Activated naive CD8-positive, alpha-beta T cell treated with anti-CD3 and anti-CD28 coated beads, Interleukin-2, amount 50 U/mL, for 24 hours (primary cell): ENCODE measurements at regions not wholly inside any gene's neighbourhood (a gene's known extent, or its start where the extent isn't known, plus 50 kb on each side); places are given as distances from the start of the nearest gene placed in this dataset.

Source experiments
- ATAC-seq: fragments of 150-1000 bp; cut with Tn5 transposase; one replicate; pipeline ENCODE4 v1.10.0; 2021
- DNase-seq: peaks from one replicate; pipeline ENCODE4 v3.0.0; 2021
- H3K27ac Mint-ChIP-seq: one replicate; pipeline ENCODE4 v1.8.0; 2021; ENCODE audit warnings: mild to moderate bottlenecking, mixed read lengths
- H3K27me3 Mint-ChIP-seq: one replicate; pipeline ENCODE4 v1.8.0; 2021; ENCODE audit warnings: mixed read lengths
- H3K36me3 Mint-ChIP-seq: one replicate; pipeline ENCODE4 v1.8.0; 2021; ENCODE audit warnings: low read depth, mixed read lengths
- H3K4me1 Mint-ChIP-seq: one replicate; pipeline ENCODE4 v1.8.0; 2021; ENCODE audit warnings: mixed read lengths
- H3K4me3 Mint-ChIP-seq: one replicate; pipeline ENCODE4 v1.8.0; 2021; ENCODE audit warnings: mild to moderate bottlenecking, moderate library complexity, mixed read lengths
- H3K9me3 Mint-ChIP-seq: one replicate; pipeline ENCODE4 v1.8.0; 2021; ENCODE audit warnings: mixed read lengths

DNA sequence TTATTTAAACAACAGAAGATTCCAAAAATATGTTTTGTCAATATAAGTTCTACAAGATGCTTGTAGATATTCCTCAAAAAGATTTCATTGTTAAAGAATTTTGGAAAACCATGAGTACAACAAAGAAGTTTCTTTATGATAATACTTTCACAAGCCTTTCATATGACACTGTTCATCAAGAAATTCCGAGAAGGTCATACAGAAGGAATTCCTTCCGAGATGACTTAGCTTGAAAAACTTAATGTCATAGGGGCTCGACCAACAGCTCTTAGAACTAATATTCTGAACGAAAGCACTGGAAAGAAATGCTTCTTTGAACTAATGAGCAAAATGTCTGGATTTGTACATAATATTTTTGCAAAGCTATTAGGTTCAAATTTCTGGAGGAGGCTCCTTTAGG, 403.4 kb downstream of the KLF5 start:
- H3K4me3 Mint-ChIP-seq: no peak overlapping the region
- H3K36me3 Mint-ChIP-seq: no peaks in the 10 kb centered on the region
- no peak for ATAC-seq
- no peak for DNase-seq
- no peaks in the 10 kb centered on the region for H3K4me1 Mint-ChIP-seq
- no peak overlapping the region for H3K27ac Mint-ChIP-seq
- no peaks in the 10 kb centered on the region for H3K27me3 Mint-ChIP-seq
- H3K9me3 Mint-ChIP-seq: no peaks in the 10 kb centered on the region

DNA sequence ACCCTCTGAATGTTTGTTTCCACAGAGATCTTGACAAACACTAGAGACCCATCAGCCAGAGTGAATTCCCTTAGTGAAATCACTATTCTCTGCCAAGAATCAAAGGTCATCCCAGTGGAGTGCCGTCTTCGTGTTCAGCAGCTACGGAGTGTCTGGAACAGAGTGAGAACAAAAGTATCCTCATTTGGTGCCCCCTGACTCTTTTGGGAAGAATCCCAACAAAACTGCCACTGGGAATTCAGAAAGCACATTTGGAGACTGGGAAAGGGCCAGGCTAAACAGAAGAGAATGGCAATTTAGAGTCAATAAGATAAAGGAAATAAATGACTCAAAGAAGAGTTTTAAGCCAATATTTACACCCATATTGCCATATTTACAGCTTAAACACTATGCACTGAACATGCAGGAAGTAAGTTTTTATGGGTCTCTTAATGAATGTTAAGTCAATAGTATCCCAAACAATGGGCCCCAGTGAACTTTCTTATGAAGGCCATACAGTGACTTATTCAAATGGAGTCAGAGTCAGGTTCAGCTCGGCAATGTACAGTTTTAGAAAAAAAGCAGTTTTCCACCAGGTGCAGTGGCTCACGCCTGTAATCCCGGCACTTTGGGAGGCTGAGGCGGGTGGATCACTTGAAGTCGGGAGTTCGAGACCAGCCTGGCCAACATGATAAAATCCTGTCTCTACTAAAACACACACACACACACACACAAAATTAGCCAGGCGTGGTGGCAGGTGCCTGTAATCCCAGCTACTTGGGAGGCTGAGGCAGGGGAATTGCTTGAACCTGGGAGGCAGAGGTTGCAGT, 392.6 kb downstream of the KLF5 start:
- Mint-ChIP-seq H3K36me3 (no peaks in the 10 kb centered on the region), H3K9me3 (no peaks in the 10 kb centered on the region), H3K4me1 (peaks cover 1% of the 10 kb centered on the region), H3K27ac (no peak overlapping the region), H3K27me3 (no peaks in the 10 kb centered on the region), H3K4me3 (no peak overlapping the region)
- DNase-seq: no peak
- no peak for ATAC-seq

DNA sequence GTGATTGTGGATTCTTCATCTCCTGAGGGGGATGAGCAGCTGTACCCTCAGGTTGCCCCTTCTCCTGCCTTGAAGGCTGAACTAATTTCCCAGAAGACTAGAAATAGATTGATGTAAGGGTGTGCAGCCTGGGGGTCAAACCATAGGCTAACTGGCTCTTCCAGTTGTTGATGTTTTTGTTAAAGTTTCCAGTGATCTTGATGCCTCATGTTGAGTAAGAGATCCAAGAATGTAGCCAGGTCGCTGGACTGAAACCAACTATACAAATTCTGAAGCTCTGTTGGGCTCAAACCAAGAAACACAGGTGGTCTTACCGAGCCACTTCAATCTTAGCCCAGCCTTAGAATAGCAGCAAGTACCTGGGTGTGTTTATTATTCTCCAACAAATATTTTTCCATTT, 391.8 kb downstream of the KLF5 start:
- H3K4me3 Mint-ChIP-seq: no peak overlapping the region
- no peaks in the 10 kb centered on the region for H3K36me3 Mint-ChIP-seq
- no peaks in the 10 kb centered on the region for H3K27me3 Mint-ChIP-seq
- DNase-seq: no peak
- peaks cover 1% of the 10 kb centered on the region for H3K4me1 Mint-ChIP-seq
- no peaks in the 10 kb centered on the region for H3K9me3 Mint-ChIP-seq
- H3K27ac Mint-ChIP-seq: no peak overlapping the region
- ATAC-seq: no peak

GRCh38 chr13:73449252-73449651, 390.4 kb downstream of the KLF5 start:
- Mint-ChIP-seq H3K4me3 (no peak overlapping the region), H3K9me3 (no peaks in the 10 kb centered on the region), H3K36me3 (no peaks in the 10 kb centered on the region), H3K27me3 (no peaks in the 10 kb centered on the region), H3K27ac (no peak overlapping the region), H3K4me1 (peaks cover 1% of the 10 kb centered on the region)
- ATAC-seq: no peak
- no peak for DNase-seq

DNA sequence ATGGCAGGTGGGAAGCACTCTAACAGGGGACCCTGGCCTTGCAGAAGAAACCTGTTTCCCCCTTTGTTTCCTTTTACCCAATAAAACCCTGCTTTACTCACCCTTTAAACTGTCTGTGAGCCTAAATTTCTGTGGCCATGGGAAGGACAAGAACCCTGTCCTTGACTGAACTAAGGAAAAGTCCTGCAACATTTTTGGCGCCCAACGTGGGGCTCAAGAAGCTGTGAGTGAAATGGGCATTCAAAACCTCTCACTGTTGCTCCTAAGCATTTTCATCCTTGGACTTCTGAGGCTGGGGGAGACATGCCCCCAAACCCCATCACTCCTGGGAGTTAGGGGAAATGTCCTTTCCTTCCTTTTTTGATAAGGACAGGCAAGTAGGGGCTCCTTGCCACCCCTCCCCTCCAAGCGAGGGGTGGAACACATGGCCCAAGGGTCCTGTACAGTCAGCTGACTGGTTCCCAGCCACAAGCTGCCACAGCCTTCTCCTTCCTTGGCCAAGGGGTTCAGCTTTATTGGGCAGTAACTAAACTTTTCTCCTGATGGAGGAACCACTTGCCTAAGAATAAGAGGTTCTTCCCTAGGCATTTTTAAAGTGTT, 381.6 kb downstream of the KLF5 start:
- peaks cover 30% of the 10 kb centered on the region for H3K9me3 Mint-ChIP-seq
- no peaks in the 10 kb centered on the region for H3K4me1 Mint-ChIP-seq
- peak; percentile 14 for DNase-seq
- no peaks in the 10 kb centered on the region for H3K27me3 Mint-ChIP-seq
- H3K36me3 Mint-ChIP-seq: peaks cover 4% of the 10 kb centered on the region
- ATAC-seq: no peak
- no peak overlapping the region for H3K27ac Mint-ChIP-seq
- no peak overlapping the region for H3K4me3 Mint-ChIP-seq

DNA sequence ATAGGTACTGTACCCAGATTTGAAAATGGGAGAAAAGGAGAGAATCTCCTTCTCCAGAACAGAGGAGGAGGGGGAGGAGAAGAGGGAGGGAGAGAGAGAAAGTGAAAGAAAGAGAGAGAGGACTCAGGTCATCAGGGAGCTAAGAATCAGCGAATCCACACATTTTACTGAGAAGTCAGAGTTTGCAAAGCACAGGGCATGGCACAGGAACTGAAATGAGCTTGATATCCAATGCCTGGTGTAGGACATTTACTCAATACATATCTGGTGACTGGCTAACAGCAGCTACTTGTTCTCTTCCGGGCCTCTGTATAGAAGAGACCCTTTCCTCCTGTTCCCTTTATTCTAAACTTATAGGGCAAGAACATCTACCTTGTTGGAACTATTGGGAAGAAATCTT, 375.1 kb downstream of the KLF5 start:
- Mint-ChIP-seq H3K36me3 (peaks cover 2% of the 10 kb centered on the region), H3K9me3 (peaks cover 20% of the 10 kb centered on the region), H3K4me1 (no peaks in the 10 kb centered on the region), H3K4me3 (no peak overlapping the region), H3K27ac (no peak overlapping the region), H3K27me3 (peaks cover 2% of the 10 kb centered on the region)
- no peak for ATAC-seq
- no peak for DNase-seq

GRCh38 chr13:73433458-73433857, 374.7 kb downstream of the KLF5 start:
- Mint-ChIP-seq H3K4me3 (no peak overlapping the region), H3K27ac (no peak overlapping the region), H3K36me3 (peaks cover 2% of the 10 kb centered on the region)

DNA sequence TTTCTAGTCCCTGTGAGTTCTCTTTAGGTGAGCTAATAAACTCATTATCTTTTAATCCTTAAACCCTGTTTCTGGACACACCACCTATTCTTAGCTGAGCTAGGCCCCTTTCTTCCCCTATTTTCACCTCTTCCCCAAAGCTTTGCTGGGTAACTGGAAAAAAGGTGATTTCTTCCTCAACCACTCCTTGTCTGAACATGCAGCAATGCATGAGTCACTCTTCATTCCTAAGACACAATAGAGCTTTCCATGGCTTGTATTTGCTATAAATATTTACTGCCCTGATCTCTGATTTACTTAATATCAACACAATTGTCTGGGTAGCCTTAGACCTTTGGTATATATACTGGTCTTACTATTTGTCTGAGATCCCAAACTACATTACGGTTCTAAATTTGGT, 370.9 kb downstream of the KLF5 start:
- no peak overlapping the region for H3K27ac Mint-ChIP-seq
- H3K4me1 Mint-ChIP-seq: peaks cover 5% of the 10 kb centered on the region
- DNase-seq (no peak), ATAC-seq (no peak)
- H3K4me3 Mint-ChIP-seq: no peak overlapping the region
- no peaks in the 10 kb centered on the region for H3K36me3 Mint-ChIP-seq
- peaks cover 5% of the 10 kb centered on the region for H3K27me3 Mint-ChIP-seq
- peaks cover 4% of the 10 kb centered on the region for H3K9me3 Mint-ChIP-seq

More at GRCh38 chr13:73433458-73433857, 374.7 kb downstream of the KLF5 start:
- H3K9me3 Mint-ChIP-seq: peaks cover 20% of the 10 kb centered on the region
- peaks cover 3% of the 10 kb centered on the region for H3K4me1 Mint-ChIP-seq
- H3K27me3 Mint-ChIP-seq: peaks cover 2% of the 10 kb centered on the region
- ATAC-seq (no peak), DNase-seq (no peak)

- DNase-seq (no peak), ATAC-seq (no peak)
- H3K4me3 Mint-ChIP-seq: no peak overlapping the region
- peaks cover 5% of the 10 kb centered on the region for H3K4me1 Mint-ChIP-seq
- no peaks in the 10 kb centered on the region for H3K36me3 Mint-ChIP-seq
- H3K27ac Mint-ChIP-seq: no peak overlapping the region
- peaks cover 4% of the 10 kb centered on the region for H3K9me3 Mint-ChIP-seq
- H3K27me3 Mint-ChIP-seq: peaks cover 5% of the 10 kb centered on the region
Observed at GRCh38 chr13:73428706-73429105, 369.9 kb downstream of the KLF5 start.

DNA sequence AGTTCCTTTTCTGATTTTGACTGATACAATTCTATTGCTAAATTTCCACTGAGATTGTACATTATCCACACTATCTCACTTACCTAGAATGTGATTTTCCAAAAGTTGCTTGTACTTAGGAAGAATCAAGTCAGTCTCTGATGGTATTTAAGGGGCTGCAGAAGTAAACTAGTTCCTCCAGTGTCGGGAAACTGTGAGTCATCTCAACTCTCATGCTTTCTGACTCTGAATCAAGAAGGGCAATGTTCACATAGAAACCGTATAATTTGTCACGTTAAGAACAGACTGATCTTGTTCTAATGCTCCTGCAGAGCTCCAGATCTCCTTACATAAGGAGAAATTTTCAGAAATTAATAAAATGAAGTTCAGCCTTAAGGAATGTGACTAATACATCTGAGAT, 369.3 kb downstream of the KLF5 start:
- ATAC-seq (peak; percentile 54), DNase-seq (no peak)
- H3K27me3 Mint-ChIP-seq: peaks cover 5% of the 10 kb centered on the region
- peaks cover 4% of the 10 kb centered on the region for H3K9me3 Mint-ChIP-seq
- H3K4me1 Mint-ChIP-seq: peaks cover 5% of the 10 kb centered on the region
- no peak overlapping the region for H3K27ac Mint-ChIP-seq
- H3K36me3 Mint-ChIP-seq: no peaks in the 10 kb centered on the region
- H3K4me3 Mint-ChIP-seq: no peak overlapping the region

- Mint-ChIP-seq H3K4me3 (no peak overlapping the region), H3K36me3 (no peaks in the 10 kb centered on the region), H3K27ac (no peak overlapping the region), H3K27me3 (peaks cover 3% of the 10 kb centered on the region), H3K4me1 (peaks cover 14% of the 10 kb centered on the region), H3K9me3 (no peaks in the 10 kb centered on the region)
- no peak for DNase-seq
- no peak for ATAC-seq
Observed at GRCh38 chr13:73422973-73423372, 364.2 kb downstream of the KLF5 start.

- ATAC-seq: peak; percentile 91
- Mint-ChIP-seq H3K4me3 (no peak overlapping the region), H3K36me3 (no peaks in the 10 kb centered on the region), H3K9me3 (no peaks in the 10 kb centered on the region), H3K27ac (peak overlapping the region; percentile 33), H3K27me3 (peaks cover 3% of the 10 kb centered on the region), H3K4me1 (peaks cover 14% of the 10 kb centered on the region)
- peak; percentile 4 for DNase-seq
Observed at GRCh38 chr13:73421310-73421912, 362.6 kb downstream of the KLF5 start.

DNA sequence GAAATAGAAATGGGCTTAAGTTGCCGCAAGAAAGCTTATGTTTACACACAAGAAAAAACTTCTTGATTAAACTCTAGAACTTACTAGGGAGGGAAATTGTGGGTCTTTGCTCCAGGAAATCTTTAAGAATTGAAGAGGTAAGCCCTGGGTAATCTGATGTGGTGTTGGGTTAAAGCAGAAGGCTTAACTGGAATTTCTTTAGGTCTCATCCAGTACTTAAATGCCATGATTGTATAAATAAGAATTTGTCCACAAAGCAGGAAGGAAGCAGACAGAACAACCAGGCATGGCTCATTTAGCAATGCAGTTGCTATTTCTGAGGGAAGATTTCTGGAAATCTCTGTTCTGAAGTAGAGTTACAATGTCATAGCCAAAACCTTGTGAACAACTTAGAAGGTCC, 360.4 kb downstream of the KLF5 start:
- H3K27ac Mint-ChIP-seq: no peak overlapping the region
- no peak overlapping the region for H3K4me3 Mint-ChIP-seq
- peaks cover 14% of the 10 kb centered on the region for H3K4me1 Mint-ChIP-seq
- DNase-seq (no peak), ATAC-seq (no peak)
- no peaks in the 10 kb centered on the region for H3K27me3 Mint-ChIP-seq
- no peaks in the 10 kb centered on the region for H3K36me3 Mint-ChIP-seq
- H3K9me3 Mint-ChIP-seq: no peaks in the 10 kb centered on the region

DNA sequence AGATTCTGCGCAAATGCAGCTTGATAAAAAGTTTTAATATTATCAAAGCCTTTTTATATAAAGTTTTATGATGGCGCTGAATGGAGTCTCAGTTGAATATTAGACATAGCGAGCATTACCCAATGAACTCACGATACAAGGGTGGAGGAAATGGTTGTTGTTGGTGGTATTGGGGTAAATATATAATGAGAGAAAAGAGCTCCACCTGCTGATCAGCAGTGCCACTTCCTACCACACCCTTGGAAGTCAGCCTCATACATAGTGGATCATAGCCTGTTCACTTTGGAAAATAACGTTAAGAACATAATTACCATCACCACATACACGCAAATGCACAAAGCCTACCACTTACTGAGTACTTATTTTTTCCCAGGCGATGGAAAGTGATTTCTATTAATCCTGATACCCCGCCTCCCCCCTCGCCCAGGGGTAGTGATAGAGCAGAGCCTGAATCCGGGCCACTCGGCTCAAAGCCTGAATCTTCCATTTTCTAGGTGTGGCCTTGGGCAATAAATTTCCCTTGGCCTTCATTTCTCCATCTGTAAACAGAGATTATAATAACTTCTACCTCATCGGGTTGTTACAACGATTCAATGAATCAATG, 358.3 kb downstream of the KLF5 start:
- Mint-ChIP-seq H3K27ac (no peak overlapping the region), H3K4me1 (peaks cover 13% of the 10 kb centered on the region), H3K27me3 (no peaks in the 10 kb centered on the region), H3K9me3 (no peaks in the 10 kb centered on the region), H3K4me3 (no peak overlapping the region), H3K36me3 (no peaks in the 10 kb centered on the region)
- DNase-seq (no peak), ATAC-seq (no peak)

- no peaks in the 10 kb centered on the region for H3K27me3 Mint-ChIP-seq
- peaks cover 5% of the 10 kb centered on the region for H3K4me1 Mint-ChIP-seq
- DNase-seq (no peak), ATAC-seq (no peak)
- H3K4me3 Mint-ChIP-seq: no peak overlapping the region
- no peaks in the 10 kb centered on the region for H3K36me3 Mint-ChIP-seq
- no peaks in the 10 kb centered on the region for H3K9me3 Mint-ChIP-seq
- H3K27ac Mint-ChIP-seq: no peak overlapping the region
Observed at GRCh38 chr13:73416093-73416492, 357.3 kb downstream of the KLF5 start.
